H1 (cell line): ENCODE measurements at regions not wholly inside any gene's neighbourhood (a gene's known extent, or its start where the extent isn't known, plus 50 kb on each side); places are given as distances from the start of the nearest gene placed in this dataset.
"Not testable (repeated sequence)": the region's sequence is repeated elsewhere in the genome, so short reads cannot be mapped to it uniquely, and the experiment has no call there.

ENCODE experiments used
- CTCF ChIA-PET: fragments of 300-600 bp; sonication (Branson Sonifier 250); formaldehyde crosslinking; loops from one replicate; lab custom pipeline; 2021; ENCODE audit not compliant: partially characterized antibody; lab: Charles Lee
- POLR2A ChIA-PET: fragments of 300-600 bp; sonication (Branson Sonifier 250); formaldehyde crosslinking; loops from one replicate; lab custom pipeline; 2021; ENCODE audit warnings: inconsistent platforms; ENCODE audit not compliant: partially characterized antibody; lab: Charles Lee
- DNase-seq, 2 experiments: peaks; one replicate each; pipeline versions ENCODE4 v3.0.0 to v3.0.0-alpha.2; 2010 to 2022; ENCODE audit warnings: low spot score in 2 of 2, low read depth in 1 of 2, mixed read lengths in 1 of 2
- FAIRE-seq: peaks from 2 replicates; lab custom pipeline; 2011; peaks lifted over from hg19 to GRCh38; lab: Jason Lieb, UNC
- H2AFZ ChIP-seq: 2 replicates; pipeline ENCODE4 v1.8.1; 2012; ENCODE audit warnings: low read length, inconsistent platforms
- H2AK5ac ChIP-seq: 2 replicates; pipeline ENCODE4 v1.6.1; 2013; ENCODE audit warnings: low read depth, low read length
- H2BK120ac ChIP-seq: replicated peaks from 2 replicates; pipeline ENCODE3; 2013; ENCODE audit warnings: low read depth, low read length, inconsistent platforms
- H2BK12ac ChIP-seq: 2 replicates; pipeline ENCODE4 v1.6.1; 2013; ENCODE audit warnings: low read depth, low read length
- H2BK15ac ChIP-seq: 2 replicates; pipeline ENCODE4 v1.6.1; 2013; ENCODE audit warnings: low read length
- H2BK20ac ChIP-seq: 2 replicates; pipeline ENCODE4 v1.6.1; 2013; ENCODE audit warnings: low read length
- H2BK5ac ChIP-seq: 2 replicates; pipeline ENCODE4 v1.6.1; 2013; ENCODE audit warnings: low read depth, low read length
- H3K14ac ChIP-seq: 2 replicates; pipeline ENCODE4 v1.6.1; 2013; ENCODE audit warnings: inconsistent platforms; ENCODE audit not compliant: insufficient read length
- H3K18ac ChIP-seq: 2 replicates; pipeline ENCODE4 v1.6.1; 2013; ENCODE audit warnings: low read length; ENCODE audit errors: extremely low read depth
- H3K23ac ChIP-seq: 2 replicates; pipeline ENCODE4 v1.6.1; 2013; ENCODE audit warnings: inconsistent platforms; ENCODE audit not compliant: insufficient read length
- H3K23me2 ChIP-seq: 2 replicates; pipeline ENCODE4 v1.6.1; 2013; ENCODE audit warnings: low read depth, low read length
- H3K27ac ChIP-seq: 2 replicates; pipeline ENCODE4 v1.6.1; 2011; ENCODE audit warnings: low read depth, low read length, inconsistent platforms
- H3K27me3 ChIP-seq, 4 experiments: replicated peaks in 1 of 4; 1 replicate in 1 of 4; 2 replicates in 3 of 4; pipeline versions ENCODE4 v1.6.1 to v1.8.1; 2011 to 2013; ENCODE audit warnings: low read length in 3 of 4, mild to moderate bottlenecking in 3 of 4, inconsistent platforms in 2 of 4, mixed read lengths in 2 of 4, moderate library complexity in 1 of 4; ENCODE audit not compliant: control insufficient read depth in 3 of 4, insufficient read depth in 3 of 4; ENCODE audit errors: extremely low read depth in 1 of 4
- H3K36me3 ChIP-seq, 4 experiments: 2 replicates each; pipeline versions ENCODE4 v1.6.1 to v1.8.1; 2011 to 2013; ENCODE audit warnings: mild to moderate bottlenecking in 4 of 4, low read length in 3 of 4, moderate library complexity in 2 of 4, control low read depth in 1 of 4, inconsistent platforms in 1 of 4; ENCODE audit not compliant: insufficient read depth in 4 of 4, control insufficient read depth in 2 of 4
- H3K4ac ChIP-seq: replicated peaks from 2 replicates; pipeline ENCODE3; 2013; ENCODE audit warnings: low read length, low read depth, mixed read lengths, inconsistent platforms; ENCODE audit not compliant: insufficient read length
- H3K4me1 ChIP-seq, 4 experiments: replicated peaks in 1 of 4; 1 replicate in 1 of 4; 2 replicates in 3 of 4; pipeline versions ENCODE4 v1.6.1 to v1.8.1; 2011 to 2013; ENCODE audit warnings: low read length in 3 of 4, inconsistent platforms in 2 of 4, mixed read lengths in 1 of 4; ENCODE audit not compliant: insufficient read depth in 4 of 4, control insufficient read depth in 3 of 4
- H3K4me2 ChIP-seq, 2 experiments: 2 replicates each; pipeline versions ENCODE4 v1.6.1 to v1.8.1; 2011 to 2013; ENCODE audit warnings: low read depth in 2 of 2, low read length in 2 of 2, control low read depth in 1 of 2, inconsistent platforms in 1 of 2, mild to moderate bottlenecking in 1 of 2; ENCODE audit not compliant: insufficient read depth in 1 of 2
- H3K4me3 ChIP-seq, 4 experiments: fragments of 200-600, 300-600 bp in 1 of 4; sonication (generic), shearing (Covaris generic), sonication (Bioruptor Twin) in 1 of 4; 2 replicates each; pipeline versions ENCODE4 v1.5.1 to v1.8.1; 2011 to 2016; ENCODE audit warnings: low read length in 4 of 4, low read depth in 3 of 4, control low read depth in 2 of 4, inconsistent platforms in 2 of 4, mild to moderate bottlenecking in 2 of 4, mixed read lengths in 1 of 4, moderate library complexity in 1 of 4; ENCODE audit not compliant: insufficient read depth in 2 of 4; ENCODE audit errors: extremely low read depth in 1 of 4
- H3K56ac ChIP-seq: replicated peaks from 2 replicates; pipeline ENCODE3; 2013; ENCODE audit warnings: low read depth, mild to moderate bottlenecking, mixed read lengths, low read length, inconsistent platforms; ENCODE audit not compliant: insufficient read length
- H3K79me1 ChIP-seq: 2 replicates; pipeline ENCODE4 v1.6.1; 2013; ENCODE audit warnings: low read depth, low read length, control low read depth
- H3K79me2 ChIP-seq, 2 experiments: 2 replicates each; pipeline versions ENCODE4 v1.6.1 to v1.8.1; 2012 to 2013; ENCODE audit warnings: low read length in 2 of 2, mild to moderate bottlenecking in 2 of 2, inconsistent platforms in 1 of 2; ENCODE audit not compliant: insufficient read depth in 2 of 2, control insufficient read depth in 1 of 2
- H3K9ac ChIP-seq, 4 experiments: replicated peaks in 1 of 4; 1 replicate in 1 of 4; 2 replicates in 3 of 4; pipeline versions ENCODE4 v1.6.1 to v1.8.1; 2011 to 2013; ENCODE audit warnings: low read depth in 3 of 4, low read length in 3 of 4, control low read depth in 2 of 4, mild to moderate bottlenecking in 2 of 4, moderate library complexity in 2 of 4, inconsistent platforms in 1 of 4; ENCODE audit errors: extremely low read depth in 1 of 4
- H3K9me3 ChIP-seq, 2 experiments: 2 replicates each; pipeline versions ENCODE4 v1.6.1 to v1.8.1; 2012 to 2013; ENCODE audit warnings: mild to moderate bottlenecking in 2 of 2, moderate library complexity in 2 of 2, control low read depth in 1 of 2, inconsistent platforms in 1 of 2, low read depth in 1 of 2, low read length in 1 of 2, mixed read lengths in 1 of 2; ENCODE audit not compliant: insufficient read depth in 2 of 2
- H4K20me1 ChIP-seq, 2 experiments: replicated peaks in 1 of 2; 2 replicates each; pipeline versions ENCODE3 to v1.8.1; 2011 to 2013; ENCODE audit warnings: inconsistent platforms in 2 of 2, low read length in 2 of 2, mild to moderate bottlenecking in 1 of 2; ENCODE audit not compliant: insufficient read depth in 2 of 2, control insufficient read depth in 1 of 2
- H4K5ac ChIP-seq: 2 replicates; pipeline ENCODE4 v1.6.1; 2013; ENCODE audit warnings: low read length, low read depth, mixed read lengths, inconsistent platforms; ENCODE audit not compliant: insufficient read length
- H4K8ac ChIP-seq: 2 replicates; pipeline ENCODE4 v1.8.0; 2013; ENCODE audit warnings: mild to moderate bottlenecking, moderate library complexity, low read length, inconsistent platforms; ENCODE audit not compliant: insufficient read depth; ENCODE audit errors: extremely low read depth
- H4K91ac ChIP-seq: replicated peaks from 2 replicates; pipeline ENCODE3; 2013; ENCODE audit warnings: low read length, mixed read lengths, inconsistent platforms; ENCODE audit not compliant: insufficient read length
- WGBS, 2 experiments: shearing (Covaris generic) in 1 of 2; methylation state at CpG; one replicate each; pipeline versions ENCODE4 v1.1.6 to v1.1.7; 2013 to 2015; ENCODE audit warnings: low lambda C conversion rate in 2 of 2, mixed read lengths in 2 of 2, inconsistent platforms in 1 of 2, low coverage in 1 of 2, missing lambda C conversion rate in 1 of 2; ENCODE audit not compliant: insufficient replicate concordance in 2 of 2, insufficient coverage in 1 of 2, insufficient read length in 1 of 2; ENCODE audit errors: extremely low coverage in 1 of 2, missing lambda C conversion rate in 1 of 2; 5-methylcytosine and 5-hydroxymethylcytosine counted together

GRCh38 chr1:145541246-145541645 lies 66.5 kb upstream of the GPR89A start:
- H4K20me1 ChIP-seq, H2AK5ac ChIP-seq, H3K9me3 ChIP-seq, H3K9ac ChIP-seq, H3K23me2 ChIP-seq, H3K4me1 ChIP-seq, CTCF ChIA-PET, H3K27me3 ChIP-seq, H2BK15ac ChIP-seq, H3K4me2 ChIP-seq, H2BK120ac ChIP-seq, H2BK12ac ChIP-seq, H3K4me3 ChIP-seq, H3K23ac ChIP-seq, H4K91ac ChIP-seq, H4K5ac ChIP-seq, H3K14ac ChIP-seq, H3K36me3 ChIP-seq, DNase-seq, H3K56ac ChIP-seq, FAIRE-seq, H3K79me2 ChIP-seq, H3K27ac ChIP-seq, H4K8ac ChIP-seq, H3K79me1 ChIP-seq, H2AFZ ChIP-seq, H2BK20ac ChIP-seq, H3K18ac ChIP-seq, H2BK5ac ChIP-seq, POLR2A ChIA-PET, H3K4ac ChIP-seq: not testable (repeated sequence)
- WGBS, 2 experiments = 51% methylated on average over 9 of the region's 9 CpGs; no CpG with 5 or more reads in 1 of the 2 experiments

- FAIRE-seq, H3K23ac ChIP-seq, H4K5ac ChIP-seq, H2BK120ac ChIP-seq, H3K23me2 ChIP-seq, H3K56ac ChIP-seq, H4K8ac ChIP-seq, H3K4me2 ChIP-seq, H2BK15ac ChIP-seq, H3K14ac ChIP-seq, H2AK5ac ChIP-seq, H4K91ac ChIP-seq, H3K4ac ChIP-seq, POLR2A ChIA-PET, H2BK5ac ChIP-seq, CTCF ChIA-PET, H4K20me1 ChIP-seq, H3K9me3 ChIP-seq, H3K79me1 ChIP-seq, H3K79me2 ChIP-seq, H3K9ac ChIP-seq, H3K18ac ChIP-seq, H2AFZ ChIP-seq, H3K27ac ChIP-seq, H3K36me3 ChIP-seq, H3K4me1 ChIP-seq, H3K4me3 ChIP-seq, H2BK12ac ChIP-seq, H2BK20ac ChIP-seq, H3K27me3 ChIP-seq, DNase-seq: not testable (repeated sequence)
- WGBS, 2 experiments = 90% methylated on average over 3 of the region's 3 CpGs; no CpG with 5 or more reads in 1 of the 2 experiments
These were observed 69.5 kb upstream of the GPR89A start for GRCh38 chr1:145538118-145538882.
